Left ventricle myocardium inferior (tissue), 1 donor: ENCODE measurements at regions not wholly inside any gene's neighbourhood (a gene's known extent, or its start where the extent isn't known, plus 50 kb on each side); places are given as distances from the start of the nearest gene placed in this dataset.

Experiments used
- DNase-seq: peaks from one replicate; pipeline ENCODE4 v3.0.0-alpha.2; 2020
- H3K27ac ChIP-seq: fragments of 200-600 bp; replicated peaks from 2 replicates; pipeline ENCODE4 v1.8.0; 2021
- H3K27me3 ChIP-seq: fragments of 200-600 bp; 2 replicates; pipeline ENCODE4 v1.8.0; 2021; ENCODE audit warnings: low read depth
- H3K36me3 ChIP-seq: fragments of 200-600 bp; 2 replicates; pipeline ENCODE4 v1.8.0; 2021
- H3K4me1 ChIP-seq: fragments of 200-600 bp; 2 replicates; pipeline ENCODE4 v1.8.0; 2021
- H3K4me3 ChIP-seq: fragments of 200-600 bp; 2 replicates; pipeline ENCODE4 v1.8.0; 2021; ENCODE audit warnings: mild to moderate bottlenecking, moderate library complexity
- H3K9me3 ChIP-seq: fragments of 200-600 bp; replicated peaks from 2 replicates; pipeline ENCODE4 v1.8.0; 2021
- intact Hi-C: fragments of 100-400 bp; cut with micrococcal nuclease; formaldehyde crosslinking; loops from one replicate; pipeline ENCODE4 v1.11.0; 2022
- TF ChIP-seq, protein P1 (sequence below): fragments of 200-600 bp; IDR thresholded peaks from 2 replicates; pipeline ENCODE4 v1.8.0; 2021; ENCODE audit warnings: antibody characterized with exemption, mild to moderate bottlenecking, borderline replicate concordance
- donor health status: DM: no; HTN: yes; CAD: no; lungs with severe emphysema.

DNA sequence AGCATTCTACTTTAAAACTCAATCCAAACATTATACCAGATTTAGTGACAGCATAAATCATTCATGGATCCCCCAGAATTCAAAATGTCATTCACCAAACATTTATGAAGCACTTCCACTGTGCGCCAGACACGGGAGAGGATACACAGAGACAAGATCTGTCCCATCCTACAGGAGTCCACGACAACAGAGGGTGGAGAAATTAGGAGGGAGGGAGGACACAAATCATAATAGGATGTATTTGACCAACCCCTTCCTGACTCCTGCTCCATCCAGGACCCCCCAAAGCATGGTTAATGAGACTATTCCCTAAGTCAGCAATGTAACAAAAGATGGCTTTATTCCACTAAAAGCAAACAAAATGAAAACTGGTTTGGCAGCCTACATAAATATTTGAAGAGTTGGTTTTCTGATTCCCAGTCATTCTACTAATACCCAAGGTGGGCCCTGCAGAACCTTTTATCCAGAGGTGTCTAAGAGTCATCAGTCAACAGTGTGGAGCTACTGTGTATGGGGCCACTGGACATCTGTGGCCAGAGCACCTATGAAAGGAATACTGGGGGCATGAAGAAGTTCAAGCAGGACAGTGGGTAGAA is 62.8 kb upstream of the DOCK9 start:
- Histone ChIP-seq H3K4me3 (no peak overlapping the region), H3K36me3 (no peaks in the 10 kb centered on the region), H3K4me1 (no peaks in the 10 kb centered on the region), H3K27me3 (no peaks in the 10 kb centered on the region), H3K9me3 (peaks cover 1% of the 10 kb centered on the region), H3K27ac (no peak overlapping the region)
- DNase-seq: no peak
- intact Hi-C loops: no loop called here
- TF ChIP-seq, protein P1, sequence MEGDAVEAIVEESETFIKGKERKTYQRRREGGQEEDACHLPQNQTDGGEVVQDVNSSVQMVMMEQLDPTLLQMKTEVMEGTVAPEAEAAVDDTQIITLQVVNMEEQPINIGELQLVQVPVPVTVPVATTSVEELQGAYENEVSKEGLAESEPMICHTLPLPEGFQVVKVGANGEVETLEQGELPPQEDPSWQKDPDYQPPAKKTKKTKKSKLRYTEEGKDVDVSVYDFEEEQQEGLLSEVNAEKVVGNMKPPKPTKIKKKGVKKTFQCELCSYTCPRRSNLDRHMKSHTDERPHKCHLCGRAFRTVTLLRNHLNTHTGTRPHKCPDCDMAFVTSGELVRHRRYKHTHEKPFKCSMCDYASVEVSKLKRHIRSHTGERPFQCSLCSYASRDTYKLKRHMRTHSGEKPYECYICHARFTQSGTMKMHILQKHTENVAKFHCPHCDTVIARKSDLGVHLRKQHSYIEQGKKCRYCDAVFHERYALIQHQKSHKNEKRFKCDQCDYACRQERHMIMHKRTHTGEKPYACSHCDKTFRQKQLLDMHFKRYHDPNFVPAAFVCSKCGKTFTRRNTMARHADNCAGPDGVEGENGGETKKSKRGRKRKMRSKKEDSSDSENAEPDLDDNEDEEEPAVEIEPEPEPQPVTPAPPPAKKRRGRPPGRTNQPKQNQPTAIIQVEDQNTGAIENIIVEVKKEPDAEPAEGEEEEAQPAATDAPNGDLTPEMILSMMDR: no peak

DNA sequence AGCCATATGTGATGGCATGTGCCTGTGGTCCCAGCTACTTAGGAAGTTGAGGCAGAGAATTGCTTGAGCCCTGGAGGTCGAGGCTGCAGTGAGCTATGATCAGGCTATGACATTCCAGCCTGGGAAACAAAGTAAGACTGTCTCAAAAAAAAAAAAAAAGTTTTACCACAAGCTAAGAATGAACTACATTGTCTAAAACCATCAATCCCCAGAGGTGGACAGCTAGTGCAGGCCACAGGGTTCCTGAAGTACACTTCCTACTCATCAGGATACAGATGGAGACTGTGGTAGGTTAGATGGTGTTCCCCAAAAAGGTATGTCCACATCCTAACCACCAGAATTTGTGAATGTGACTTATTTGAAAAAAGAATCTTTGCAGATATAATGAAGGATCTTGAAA is 63.5 kb upstream of the DOCK9 start:
- Histone ChIP-seq H3K27me3 (no peaks in the 10 kb centered on the region), H3K9me3 (no peaks in the 10 kb centered on the region), H3K4me1 (peaks cover 5% of the 10 kb centered on the region), H3K27ac (no peak overlapping the region), H3K36me3 (no peaks in the 10 kb centered on the region), H3K4me3 (no peak overlapping the region)
- intact Hi-C loops: no loop called here
- no peak for DNase-seq
- TF ChIP-seq, protein P1: no peak

DNA sequence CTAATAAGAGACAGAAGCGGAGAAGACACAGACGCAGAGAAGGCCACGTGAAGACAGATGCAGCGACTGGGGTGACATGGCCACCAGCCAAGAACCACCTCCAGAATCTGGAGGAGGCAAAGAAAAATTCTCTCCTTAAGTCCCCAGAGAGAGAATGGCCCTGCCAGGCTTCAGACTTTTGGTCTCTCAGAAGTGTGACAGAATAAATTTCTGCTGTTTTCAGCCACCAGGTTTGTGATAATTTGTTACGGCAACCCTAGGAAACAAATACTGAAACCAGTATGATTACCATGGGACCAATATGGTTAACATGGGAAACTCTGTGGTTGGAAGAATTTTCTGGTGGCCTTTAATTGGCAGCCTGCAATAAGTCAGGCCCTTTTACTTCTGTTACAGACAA is 63.9 kb upstream of the DOCK9 start:
- H3K4me3 ChIP-seq: no peak overlapping the region
- no peak for DNase-seq
- H3K27ac ChIP-seq: no peak overlapping the region
- peaks cover 9% of the 10 kb centered on the region for H3K4me1 ChIP-seq
- TF ChIP-seq, protein P1: no peak
- intact Hi-C loops: no loop called here
- H3K9me3 ChIP-seq: no peaks in the 10 kb centered on the region
- H3K36me3 ChIP-seq: no peaks in the 10 kb centered on the region
- no peaks in the 10 kb centered on the region for H3K27me3 ChIP-seq

DNA sequence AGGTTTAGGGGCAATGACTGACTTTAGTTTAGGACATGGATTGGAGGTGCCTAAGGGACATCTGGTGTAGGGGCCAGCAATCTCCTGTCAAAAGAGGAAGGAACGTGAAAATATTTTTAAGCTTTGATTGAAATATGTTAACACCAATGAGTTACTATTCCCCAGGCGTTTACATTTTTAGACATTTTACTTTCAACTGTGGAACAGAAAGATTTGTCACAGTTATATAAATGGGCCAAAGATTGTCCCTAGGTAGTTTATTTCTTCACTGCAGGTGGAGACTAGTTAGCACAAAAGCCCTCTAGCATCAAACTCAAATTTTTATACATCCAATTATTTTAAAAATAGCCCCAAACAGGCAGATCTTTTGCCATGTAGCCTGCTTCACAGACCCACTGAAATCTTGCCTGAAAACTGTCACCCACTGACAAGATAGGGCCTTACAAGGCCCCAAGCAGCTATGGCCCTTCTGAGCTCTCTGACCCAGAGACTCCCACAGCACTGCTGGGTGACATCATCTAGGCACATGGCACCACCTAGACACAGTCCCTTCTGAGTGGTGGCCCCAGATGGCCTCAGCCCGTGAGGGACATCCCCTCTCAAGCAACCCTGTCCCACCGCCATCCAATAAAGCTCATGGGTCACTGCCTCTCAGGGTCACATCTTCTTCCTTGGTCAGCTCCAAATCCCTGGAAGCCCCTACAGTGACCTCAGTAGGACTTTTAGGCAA is 64.8 kb upstream of the DOCK9 start:
- intact Hi-C loops: no loop called here
- Histone ChIP-seq H3K36me3 (no peaks in the 10 kb centered on the region), H3K27ac (no peak overlapping the region), H3K4me3 (no peak overlapping the region), H3K9me3 (no peaks in the 10 kb centered on the region), H3K27me3 (no peaks in the 10 kb centered on the region), H3K4me1 (peaks cover 14% of the 10 kb centered on the region)
- TF ChIP-seq, protein P1: no peak
- DNase-seq: no peak

DNA sequence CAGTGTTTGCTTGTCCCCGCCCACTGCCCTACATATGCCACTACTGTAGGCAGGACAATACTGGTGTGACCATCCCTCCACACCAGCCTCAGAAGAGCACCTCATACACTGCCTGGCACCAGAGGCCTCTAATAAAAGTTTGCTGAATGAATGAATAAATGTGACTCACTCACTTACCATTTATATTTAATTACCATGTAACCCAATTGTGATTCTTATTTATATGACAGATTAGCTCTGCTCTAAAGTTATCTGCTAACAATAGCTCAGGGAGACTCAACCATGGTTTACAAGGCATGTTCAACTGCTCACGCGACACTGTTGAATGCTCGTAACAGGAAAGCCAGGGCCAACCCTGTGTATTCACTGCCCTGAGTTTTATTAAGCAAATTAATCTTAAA is 66.0 kb upstream of the DOCK9 start:
- no peak overlapping the region for H3K4me3 ChIP-seq
- H3K36me3 ChIP-seq: no peaks in the 10 kb centered on the region
- DNase-seq: no peak
- H3K27me3 ChIP-seq: no peaks in the 10 kb centered on the region
- intact Hi-C loops: no loop called here
- H3K4me1 ChIP-seq: peaks cover 14% of the 10 kb centered on the region
- TF ChIP-seq, protein P1: no peak
- no peaks in the 10 kb centered on the region for H3K9me3 ChIP-seq
- no peak overlapping the region for H3K27ac ChIP-seq
